Stimulated activated CD4-positive, alpha-beta T cell treated with anti-CD3 and anti-CD28 coated beads, Interleukin-2, amount 100 ng/mL, for 24 hours (primary cell): ENCODE measurements at regions not wholly inside any gene's neighbourhood (a gene's known extent, or its start where the extent isn't known, plus 50 kb on each side); places are given as distances from the start of the nearest gene placed in this dataset.
A peak's percentile ranks its signal among the peaks of the same experiment; 100 is the strongest.

Experiments used
- DNase-seq, 2 donors: peaks; one replicate each; pipeline ENCODE4 v3.0.0-alpha.2; 2020

DNA sequence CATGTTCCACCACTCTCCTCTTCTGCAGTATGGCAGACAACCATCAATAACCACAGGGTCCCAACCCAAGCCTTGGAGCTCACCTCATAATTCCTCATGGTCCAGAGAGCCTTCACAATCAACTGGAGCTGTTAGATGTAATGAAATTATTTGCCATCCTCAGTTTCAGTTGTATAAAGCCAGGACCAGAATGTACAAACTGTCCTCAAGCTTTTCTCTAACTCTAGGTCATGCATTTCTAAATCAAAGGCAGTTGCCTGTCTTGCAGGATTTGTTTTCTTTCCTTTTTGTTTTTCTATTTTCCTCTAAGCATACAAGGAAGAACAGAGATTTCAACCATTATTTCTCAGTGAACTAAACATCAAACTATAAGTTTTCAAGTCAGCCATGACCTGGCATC, 182.5 kb upstream of the SERP2 start:
- DNase-seq: no peak

DNA sequence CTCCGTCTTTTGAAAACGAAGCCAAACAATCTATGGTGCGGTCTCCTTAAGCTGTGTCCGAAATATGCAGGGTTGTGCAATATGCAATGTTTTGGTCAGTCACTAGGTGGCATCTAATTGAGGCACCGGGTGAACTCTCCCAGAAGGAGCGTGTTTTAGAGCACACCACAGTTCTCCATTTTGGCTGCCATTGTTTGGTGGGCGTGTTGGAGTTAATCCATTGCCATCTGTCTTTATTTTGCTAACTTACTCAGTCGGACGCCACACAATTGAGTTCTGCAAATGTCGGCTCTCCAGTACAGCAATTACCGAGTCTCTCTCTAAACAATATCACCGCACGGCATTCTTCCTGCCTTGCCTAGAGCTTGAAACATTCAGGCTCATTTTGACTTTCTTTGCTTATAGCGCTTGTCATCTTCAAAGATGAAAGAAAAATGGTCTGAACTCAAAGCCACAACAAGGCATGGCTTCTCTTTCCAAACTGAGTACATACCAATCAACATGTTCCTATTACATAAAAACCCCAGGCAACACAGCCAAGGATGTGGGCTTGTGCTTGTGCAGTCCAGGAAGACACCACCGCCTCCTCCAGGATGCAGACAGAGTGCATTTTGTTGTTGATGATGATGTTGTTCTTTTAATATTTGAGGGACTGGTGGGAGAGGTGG, 182.0 kb upstream of the SERP2 start:
- peak; percentile 16 to 31 for DNase-seq

DNA sequence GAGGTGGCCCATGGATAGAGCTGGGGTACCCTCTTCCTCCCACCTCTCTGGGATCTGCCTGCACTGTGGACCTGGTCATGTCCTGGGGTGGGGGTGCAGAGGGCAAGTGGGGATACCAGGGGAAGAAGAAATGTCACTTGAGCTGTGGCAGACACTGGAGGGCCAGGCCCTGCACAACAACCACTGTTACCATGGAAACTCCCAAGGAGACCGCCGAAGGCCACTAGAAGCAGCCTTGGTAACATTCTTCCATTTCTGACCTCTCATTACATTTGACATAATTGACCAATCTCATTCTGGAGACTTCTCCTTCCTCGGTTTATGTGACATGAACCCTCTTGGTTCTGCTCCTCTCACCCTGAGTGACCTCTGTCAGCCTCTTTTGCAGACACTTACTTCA, 179.9 kb upstream of the SERP2 start:
- no peak for DNase-seq

DNA sequence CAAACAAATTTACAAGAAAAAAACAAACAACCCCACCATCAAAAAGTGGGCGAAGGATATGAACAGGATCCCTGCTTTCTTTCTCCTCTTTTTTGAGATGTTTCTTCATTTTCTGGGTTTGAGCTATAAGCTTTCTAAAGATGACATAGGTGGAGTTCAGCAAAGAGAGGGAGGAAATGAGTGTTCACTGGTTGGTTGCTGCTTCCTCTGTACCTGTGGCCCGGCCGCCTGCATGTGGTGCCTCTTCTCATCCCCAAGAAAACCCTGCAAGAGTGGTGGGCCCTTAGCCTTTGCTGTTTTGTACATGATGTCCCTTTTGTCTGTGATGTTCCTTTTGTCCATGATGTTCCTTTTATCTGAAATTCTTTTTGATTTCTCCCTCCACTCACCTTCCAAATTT, 178.4 kb upstream of the SERP2 start:
- DNase-seq: peak in 1 of 2 donors; percentile 5

DNA sequence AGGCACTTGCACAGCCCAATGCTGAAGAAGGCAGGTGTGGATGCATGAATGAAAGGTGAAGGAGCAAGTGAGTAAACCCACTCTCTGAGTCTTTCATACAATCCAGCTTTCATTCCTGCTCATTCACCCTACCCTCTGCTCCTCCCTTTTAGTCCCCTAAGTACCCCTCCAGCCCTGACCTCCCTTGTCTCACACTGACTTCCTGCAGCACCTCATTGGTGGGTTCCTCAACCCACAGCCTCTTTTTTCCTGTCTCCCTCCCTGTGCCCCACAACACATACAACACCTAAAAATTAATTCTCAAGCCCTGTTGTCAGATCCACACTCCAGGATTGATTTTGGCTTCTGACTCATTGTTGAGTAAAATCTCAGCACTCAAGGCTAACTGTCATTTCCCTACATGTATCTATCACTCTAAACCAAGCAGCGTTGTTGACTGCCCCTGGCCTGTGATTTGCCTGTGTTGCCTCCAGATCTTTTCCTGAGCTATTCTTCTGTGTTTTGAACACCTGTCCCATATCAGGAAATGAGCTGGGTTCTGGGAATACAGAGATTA, 177.3 kb upstream of the SERP2 start:
- no peak for DNase-seq

DNA sequence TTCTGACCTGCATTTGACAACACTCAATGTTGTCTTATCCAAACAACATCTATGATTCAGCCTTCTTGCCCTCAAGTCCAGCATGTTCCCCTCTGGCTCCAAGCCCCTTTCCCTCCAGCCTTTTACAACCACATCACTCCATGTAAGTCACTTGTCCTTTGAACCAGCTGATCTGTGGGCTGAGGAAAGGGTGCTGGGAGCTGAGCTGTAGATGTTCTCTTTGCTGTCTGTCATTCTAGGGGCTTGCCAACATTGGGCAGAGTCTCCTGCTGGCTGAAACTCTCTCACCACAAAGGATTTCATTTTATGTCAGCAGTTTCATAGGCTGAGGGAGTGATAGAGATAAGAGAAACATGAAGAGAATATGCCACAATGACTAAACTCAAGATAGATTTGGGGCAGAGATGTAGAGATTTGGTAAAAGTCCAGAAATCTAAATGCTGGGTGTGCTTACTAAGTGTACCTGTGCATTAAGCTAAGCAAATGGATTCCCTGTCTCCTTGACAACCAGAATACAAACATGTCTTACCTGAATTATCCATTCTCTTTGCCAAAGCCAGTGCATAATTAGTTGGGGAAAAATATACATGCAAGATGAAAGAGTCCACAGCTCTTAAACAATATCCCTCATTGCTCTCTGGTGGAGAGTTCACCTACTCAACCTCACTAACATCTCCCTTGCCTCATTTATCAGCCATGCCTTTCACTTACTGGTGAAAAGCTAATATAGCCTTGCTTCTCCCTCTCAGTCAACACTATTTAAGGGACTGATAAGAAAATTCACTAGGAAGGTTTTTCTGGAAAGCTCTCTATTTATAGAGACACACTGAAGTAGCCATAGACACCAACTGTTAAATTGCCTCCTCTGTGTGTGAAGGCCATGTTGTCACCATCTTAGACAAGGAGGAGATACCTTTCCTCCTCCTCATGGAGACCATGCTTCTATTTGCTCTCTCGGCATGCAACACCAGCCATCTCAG, 175.5 kb upstream of the SERP2 start:
- DNase-seq: peak in 1 of 2 donors; percentile 33

DNA sequence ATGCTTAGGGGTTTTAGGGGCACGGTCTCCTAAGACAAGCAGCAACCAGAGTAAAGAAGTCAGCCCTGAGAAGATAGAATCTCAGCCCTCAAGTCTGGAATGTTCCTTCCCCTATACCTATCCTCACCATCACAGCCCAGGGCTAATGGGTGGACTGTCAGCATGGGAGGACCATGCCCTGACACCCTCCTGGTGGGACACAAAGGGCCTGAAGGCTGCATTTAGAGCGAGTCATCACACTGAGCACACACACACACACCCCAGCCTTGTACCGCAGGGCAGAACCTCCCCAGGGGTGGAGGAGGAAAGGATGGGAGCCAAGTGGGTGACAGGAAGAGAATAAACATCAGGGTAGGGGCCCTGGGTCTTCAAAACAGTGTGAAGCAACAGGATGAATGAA, 174.8 kb upstream of the SERP2 start:
- no peak for DNase-seq

DNA sequence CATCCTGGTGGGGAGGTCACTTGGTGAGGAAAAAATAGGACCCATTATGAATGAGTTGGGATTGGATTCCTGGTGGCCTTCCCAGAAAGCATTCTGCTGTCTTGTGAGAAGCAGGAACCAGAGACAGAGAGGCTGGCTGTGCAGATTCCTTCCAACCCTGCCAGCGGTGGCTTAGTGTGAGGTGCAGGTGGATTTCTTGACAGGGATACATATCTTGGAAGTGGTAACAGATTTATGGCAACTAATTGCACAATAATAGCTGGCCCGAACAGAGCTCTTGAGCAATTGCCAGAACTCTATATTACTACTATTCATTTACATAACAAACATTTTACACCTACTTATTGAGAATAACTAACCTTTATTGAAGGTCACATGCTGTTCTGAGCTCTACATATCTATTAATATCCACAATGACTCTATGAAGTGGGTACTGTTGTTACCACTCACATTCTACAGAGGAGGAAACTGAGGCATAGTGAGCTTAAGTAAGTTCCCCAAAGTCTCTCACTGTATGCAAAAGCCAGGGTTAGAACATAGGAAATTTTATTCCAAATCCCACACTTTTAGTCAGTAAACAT, 173.9 kb upstream of the SERP2 start:
- DNase-seq: no peak

DNA sequence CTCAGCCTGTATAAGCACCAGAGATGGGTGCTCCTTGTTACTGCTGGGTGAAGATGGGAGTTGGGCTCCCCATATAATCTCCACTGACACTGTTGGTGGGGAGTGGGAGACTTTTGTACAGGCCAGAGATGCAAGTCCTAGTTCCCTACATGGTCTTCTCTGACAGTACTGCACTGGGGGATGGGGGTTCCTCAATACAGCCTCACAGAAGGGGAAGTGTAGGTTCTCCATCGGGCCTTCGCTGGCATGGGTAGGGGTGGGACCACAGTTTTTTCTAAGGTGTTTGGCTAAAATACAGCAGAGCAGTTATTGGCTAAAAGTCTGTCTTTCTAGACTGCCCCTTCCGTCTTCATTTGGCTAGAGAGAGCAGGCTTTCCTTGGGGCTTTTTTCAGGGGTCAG, 167.2 kb upstream of the SERP2 start:
- DNase-seq: no peak

DNA sequence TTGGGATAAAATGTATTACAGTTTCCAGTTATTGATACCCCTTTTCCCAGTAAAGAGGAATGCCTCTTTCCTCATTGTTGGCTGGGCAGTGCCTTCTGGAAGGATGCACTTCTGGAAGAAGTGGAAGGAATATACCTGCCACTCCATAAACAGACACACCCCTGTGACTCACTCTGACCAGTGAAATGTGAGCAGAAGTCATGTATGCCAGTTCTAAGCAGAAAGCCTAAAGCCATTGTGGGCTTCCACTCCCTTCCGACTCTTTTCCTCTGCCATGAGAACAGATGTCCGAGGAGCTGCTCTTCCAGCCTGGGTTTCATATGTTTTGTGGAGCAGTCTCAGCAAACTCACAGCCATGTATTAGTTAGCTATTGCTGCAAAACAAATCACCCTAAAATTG, 166.1 kb upstream of the SERP2 start:
- no peak for DNase-seq

DNA sequence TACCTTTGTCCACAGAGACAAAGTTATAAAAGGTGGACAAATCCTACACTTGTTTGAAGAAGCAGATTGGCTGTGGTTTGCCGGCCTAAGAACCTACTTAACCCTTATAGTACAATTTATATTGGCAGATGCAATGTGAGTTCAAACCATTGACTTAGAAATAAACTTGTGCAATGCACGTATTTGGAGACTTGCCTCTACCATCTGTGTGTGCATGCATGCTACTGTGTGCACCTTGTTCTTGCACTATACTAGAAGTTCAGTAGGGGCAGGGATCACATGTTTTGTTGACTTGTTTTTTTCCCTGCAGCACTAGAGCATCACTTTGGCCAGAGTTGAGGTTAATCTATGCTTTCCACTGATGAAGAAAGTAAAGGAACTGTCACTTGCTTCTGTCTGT, 163.1 kb upstream of the SERP2 start:
- no peak for DNase-seq

DNA sequence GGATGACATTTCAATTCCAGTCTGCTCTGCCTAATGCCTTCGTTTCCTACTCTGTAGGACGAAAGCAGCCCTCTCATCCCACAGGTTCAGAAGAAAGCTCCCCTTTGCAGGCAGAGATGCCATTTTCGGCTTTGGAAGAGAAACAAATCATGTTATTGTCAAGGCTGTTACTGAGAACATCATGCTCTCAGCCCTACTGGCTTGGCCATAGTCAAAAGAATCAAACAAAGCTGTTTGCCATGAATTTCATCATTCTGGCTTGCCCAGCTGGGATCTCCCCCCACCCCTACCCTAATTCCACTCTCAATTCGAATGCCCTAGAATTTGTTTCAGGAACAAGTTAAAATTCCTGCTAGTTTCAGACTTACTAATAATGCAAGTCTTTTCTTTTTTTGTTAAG, 162.3 kb upstream of the SERP2 start:
- DNase-seq: no peak

DNA sequence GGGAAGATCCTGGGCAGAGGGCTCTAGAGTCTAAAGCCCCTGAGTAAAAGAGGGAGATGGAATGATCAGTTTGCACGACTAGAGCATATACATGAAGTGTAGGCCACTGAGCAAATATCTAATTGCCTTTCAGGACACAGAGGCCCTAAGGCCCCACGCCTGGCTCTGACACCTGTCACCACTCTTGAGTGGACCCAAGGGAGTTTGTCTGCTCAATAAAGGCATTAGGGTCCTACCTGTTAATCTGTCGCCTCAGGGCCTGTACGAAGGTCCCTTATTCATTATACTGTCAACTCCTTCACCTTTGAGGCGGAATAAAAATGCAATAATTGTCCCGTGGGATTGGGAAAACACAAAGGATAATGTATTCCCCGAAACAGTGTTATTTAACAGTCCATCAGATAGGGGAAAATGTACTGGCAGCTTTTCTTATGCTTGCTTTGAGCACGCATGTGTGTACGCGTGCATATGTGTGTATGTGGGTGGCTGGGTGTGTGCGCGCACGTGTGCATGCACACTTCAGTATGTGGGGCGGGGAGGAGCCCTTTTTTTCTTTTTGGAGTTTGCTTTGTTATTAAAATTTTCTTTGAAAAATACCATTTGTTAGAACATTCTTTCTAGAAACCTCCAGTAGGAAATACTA, 161.8 kb upstream of the SERP2 start:
- no peak for DNase-seq

DNA sequence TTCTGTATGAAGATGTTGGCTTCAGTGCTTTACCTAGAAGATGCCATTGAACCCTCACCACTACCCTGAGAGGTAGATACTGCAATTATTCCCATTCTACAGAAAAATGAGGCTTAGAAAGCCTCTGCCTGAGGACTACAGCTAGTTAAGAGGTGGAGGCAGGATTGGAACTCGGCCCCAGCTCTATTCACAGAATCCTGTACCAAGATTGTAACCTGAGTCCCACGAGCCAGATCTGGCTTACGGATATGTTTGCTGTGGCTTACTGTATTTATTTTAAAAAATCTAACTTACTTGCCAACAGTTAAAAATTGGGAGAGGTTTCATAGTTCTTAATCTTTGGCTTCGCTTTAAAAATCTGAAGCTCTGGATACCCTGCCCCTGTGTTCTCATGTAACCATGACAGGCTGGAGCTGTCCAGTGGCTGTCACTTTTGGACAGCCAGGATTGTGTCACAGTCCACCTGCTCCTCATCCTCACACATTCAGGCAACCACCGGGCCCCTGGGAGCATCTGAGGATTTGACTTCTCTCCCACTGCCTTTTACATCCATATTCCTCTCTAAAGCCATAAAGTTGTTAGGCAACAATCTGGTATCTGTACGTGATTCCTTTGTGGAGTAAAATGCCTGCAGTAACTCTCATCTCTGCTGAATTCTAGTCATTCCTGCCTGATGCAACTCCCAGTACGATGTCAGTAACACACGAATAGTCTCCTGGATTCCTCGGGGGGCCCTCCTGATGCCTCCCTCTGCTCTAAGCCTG, 160.8 kb upstream of the SERP2 start:
- DNase-seq: no peak

DNA sequence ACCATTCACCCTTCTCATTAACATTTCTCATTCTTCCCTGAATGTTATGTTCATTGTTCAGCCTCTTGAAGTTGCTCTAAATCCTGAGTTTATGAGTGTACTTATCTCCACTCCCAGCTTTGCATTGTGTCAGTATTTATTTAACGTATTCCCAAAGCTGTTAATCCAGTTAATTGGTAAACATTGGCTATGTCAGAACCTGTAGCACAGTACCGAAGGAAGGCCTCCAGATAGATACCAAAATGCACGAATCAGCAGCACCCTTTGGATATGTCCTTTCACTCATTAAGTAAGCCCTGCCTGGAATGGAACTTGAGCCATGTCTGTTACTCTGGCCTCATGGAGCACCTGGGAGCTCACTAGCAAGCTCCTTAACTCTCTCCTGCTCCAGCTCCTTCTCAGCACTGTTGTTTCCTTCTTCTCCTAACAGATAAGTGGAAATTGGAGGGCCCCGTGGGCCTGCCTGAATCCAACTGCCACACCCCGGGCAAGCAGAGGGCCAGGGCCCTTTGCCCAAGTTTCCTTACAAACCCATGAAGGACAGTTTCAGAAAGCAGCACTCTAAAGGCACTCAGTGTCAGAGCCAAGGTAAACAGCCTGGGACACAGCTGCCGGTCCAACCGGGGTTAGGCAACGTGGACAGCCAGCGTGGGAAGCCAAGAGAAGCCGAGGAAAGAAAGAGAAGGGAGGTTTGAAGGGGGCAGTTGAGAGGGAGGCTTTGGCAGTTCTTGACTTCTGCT, 155.0 kb upstream of the SERP2 start:
- DNase-seq: no peak

DNA sequence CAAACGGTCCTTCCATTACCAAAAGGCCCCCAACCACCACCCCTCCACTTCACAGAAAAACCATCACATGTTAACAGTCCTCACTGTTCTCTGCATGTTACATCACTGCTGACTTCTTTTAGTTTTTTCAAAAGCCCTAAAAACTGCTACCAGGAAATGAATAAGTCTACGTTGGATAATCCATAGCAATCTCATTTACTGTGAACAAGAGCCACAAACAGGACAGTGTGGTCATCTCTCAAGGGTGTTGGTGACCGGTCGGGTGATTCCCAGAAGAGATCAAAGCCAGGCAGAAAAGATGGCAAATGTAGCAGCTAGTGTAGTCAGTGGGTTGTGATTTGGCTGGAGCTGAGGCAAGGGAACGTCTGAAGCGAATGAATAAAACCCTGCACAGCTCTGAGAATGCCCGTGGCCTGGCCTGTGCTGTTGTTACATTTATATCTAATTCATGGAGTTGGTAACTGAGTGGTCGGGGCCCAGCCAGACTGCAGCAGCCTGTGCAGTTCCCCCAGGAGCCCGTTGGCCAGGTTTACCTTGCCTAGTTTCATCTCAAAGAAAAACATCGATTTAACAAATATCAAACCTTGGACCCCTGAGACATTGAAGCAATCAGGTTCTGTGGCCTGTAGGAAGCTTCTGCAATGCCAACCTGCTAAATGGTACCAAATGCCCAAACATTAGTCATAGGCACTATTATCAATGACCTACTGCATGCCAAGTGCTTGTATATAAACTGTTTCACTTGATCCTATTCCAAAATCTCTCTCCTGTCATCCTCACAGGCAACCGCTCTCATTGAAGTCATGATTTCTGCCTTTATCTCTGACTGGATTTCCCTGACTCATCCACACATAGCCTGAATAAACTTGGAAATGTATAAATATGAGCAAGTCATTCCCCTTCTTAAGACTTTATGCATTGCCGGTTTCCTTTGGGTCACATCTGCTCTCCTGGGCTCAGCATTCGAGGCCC, 153.8 kb upstream of the SERP2 start:
- no peak for DNase-seq

DNA sequence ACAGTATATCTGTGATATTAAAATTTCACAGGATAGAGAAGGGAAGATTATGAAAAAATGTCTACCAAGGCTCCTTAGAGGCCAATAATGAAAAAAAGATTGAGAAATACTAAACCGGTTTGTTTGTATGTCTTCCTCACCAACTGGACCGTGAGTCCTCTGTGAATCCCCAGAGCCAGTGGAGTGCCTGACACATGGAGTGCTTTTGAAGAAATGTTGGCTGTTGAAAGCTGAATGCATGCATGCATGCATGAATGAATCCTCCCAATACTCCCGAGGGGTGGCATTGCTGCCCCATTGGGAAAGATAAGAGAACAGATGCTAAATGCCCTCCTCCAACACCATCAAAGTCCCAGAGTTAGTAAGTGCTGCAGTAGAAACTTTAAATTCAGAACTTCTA, 152.7 kb upstream of the SERP2 start:
- no peak for DNase-seq

DNA sequence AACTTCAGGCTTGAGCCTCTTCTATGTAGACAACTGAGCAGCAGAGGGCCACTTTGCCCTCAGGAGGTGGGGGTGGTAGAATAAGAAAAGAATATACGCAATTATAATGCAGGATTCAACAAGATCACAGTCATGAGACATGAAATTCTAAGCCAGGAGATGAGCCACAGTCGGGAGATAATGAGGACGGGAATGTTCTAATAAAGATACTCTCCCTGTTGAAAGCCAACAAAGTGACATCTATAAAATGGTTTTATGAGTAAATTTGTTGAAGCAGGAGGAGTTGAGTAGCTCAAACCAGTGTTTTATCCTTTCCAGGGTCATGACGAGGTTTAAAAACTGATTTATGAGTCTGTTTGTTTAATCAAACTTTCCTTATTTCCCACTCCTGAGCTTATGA, 152.0 kb upstream of the SERP2 start:
- DNase-seq: no peak

DNA sequence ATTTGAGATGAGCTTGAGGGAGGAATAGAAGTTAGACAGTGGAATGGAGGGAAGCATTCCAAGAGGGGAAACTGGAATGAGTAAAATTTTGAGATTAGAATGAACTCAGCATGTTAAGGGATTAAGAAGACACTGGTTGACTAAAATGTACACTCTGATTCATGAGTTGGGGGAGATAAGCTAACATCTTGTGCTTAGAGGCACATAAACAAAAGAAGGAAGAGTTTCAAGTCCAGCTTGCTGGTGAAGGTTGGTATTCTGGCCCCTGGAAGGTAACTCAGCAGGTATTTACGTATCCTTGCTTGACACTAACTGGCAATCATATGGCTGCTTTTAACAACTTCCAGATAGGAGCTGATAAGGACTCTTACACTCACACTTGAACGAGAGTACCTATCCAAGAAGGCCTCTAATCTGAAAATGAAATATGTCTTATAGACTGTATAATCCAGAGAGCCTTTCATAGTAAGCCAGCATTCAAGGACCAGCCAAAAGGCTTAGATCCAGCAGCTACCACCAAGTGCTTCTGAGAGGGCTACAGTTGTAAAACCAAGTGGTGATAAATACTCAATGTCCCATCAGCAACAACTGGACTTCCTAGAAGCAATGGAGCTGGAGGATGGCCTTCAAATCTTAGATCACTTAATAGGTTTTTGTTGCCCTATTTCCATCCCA, 149.7 kb upstream of the SERP2 start:
- DNase-seq: no peak
